HG03025 (cell line): ENCODE measurements at regions not wholly inside any gene's neighbourhood (a gene's known extent, or its start where the extent isn't known, plus 50 kb on each side); places are given as distances from the start of the nearest gene placed in this dataset.

ENCODE experiments used
- ATAC-seq: cut with Tn5 transposase; IDR thresholded peaks from one replicate; pipeline ENCODE4 v1.9.1; 2021; ENCODE audit warnings: mild to moderate bottlenecking, moderate library complexity; ENCODE audit not compliant: unreplicated experiment, low FRiP score

DNA sequence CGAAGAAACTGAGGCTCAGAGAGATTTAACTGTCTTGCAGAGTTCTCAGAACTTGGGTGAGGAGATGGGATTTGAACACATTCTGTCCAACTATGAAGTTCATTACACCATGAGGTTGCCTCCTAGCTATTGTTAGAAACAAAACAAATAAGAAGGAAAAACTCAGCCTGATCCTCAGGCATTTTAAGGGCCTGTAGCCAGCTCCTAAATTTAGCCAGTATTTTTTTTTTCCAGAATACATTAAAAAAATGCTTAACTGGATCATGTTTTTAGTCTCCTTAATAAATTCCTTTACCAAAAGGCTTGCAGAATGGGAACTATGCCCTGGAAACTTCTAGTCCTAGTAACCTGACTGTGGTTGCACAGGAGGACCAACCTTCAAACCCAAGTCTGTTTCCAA is 212.0 kb downstream of the CSNK2A3 start:
- ATAC-seq, result no peak

GRCh38 chr11:11140510-11140909 is 212.5 kb downstream of the CSNK2A3 start:
- no peak for ATAC-seq

DNA sequence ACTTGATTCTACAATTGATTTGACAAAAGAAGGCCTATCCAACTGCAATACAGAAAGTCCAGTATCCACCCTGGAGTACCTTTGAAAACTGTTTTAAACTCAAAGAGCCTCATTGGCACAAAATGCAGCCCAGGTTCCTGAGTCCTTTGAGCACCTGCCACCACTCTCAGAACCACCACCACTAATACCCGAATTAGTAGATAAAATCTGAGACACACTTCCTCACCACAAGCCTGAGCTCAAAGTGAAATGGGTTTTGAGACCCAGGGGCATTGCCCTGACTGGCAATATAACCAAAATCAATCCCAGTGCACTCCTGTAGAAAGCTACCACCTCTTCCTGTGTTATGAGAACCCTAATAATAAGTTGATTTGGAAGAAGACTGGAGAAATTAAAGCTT is 215.7 kb downstream of the CSNK2A3 start:
- no peak for ATAC-seq

- ATAC-seq, result no peak
Measured at GRCh38 chr11:11135820-11136476, 217.1 kb downstream of the CSNK2A3 start.

GRCh38 chr11:11129118-11129517 is 223.9 kb downstream of the CSNK2A3 start:
- no peak for ATAC-seq

- ATAC-seq, result no peak
Measured at GRCh38 chr11:11125618-11126017, 227.4 kb downstream of the CSNK2A3 start.

DNA sequence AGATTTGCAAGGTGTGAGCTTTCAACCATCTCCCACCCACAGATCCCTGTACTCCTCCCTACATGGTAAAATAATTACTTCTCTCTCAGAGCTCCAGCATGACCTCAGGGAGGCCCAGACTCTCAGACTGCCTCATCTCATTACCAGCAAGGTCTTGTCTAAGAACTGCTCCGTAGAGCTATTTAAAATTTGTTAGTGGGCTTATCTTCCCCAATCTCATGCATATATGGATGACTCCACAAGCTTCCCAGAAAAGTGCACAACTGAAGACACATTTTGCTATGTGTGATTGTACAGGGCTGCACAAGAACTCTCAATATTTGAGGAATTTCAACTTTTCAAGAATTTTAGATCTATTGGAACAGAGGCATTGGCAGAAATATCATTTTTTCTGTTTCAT is 230.3 kb downstream of the CSNK2A3 start:
- no peak for ATAC-seq

DNA sequence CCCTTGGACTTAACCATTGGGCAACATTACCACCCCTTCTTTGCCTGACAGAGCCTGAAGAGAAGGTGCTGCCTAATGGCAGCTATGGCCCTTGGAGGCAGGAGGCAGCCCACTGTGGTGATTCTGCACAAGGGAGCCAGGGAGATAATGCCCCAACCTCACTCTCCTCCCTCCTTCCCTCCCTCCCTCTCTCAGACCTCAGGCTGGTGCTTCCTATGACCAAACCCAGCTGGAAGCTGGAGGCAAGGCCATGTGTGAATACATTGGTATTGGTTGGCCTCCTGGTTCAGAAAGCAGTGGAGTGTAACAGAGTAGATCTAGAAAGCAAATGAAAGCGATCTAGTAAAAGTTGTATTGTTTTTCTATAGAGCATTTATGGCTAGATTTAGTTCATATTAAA is 233.1 kb downstream of the CSNK2A3 start:
- no peak for ATAC-seq

DNA sequence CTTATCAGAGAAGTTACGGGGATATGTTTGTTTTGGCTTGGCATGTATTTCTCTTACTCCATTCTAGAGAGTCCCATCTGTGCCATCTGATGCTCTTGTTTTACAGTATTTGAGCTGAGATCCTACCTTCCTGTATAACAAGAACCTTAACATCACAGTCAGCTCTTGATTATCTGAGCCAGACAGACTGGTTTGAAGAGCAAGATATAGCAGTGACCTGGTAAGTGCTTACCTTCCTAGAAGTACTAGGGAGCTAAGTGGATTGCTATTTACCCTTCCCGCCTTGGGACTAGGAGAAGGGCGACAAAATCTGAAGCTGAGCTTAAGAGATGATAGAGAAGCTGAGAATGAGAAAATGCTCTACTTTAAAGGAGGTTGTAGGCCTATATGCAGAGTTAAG is 235.3 kb downstream of the CSNK2A3 start:
- no peak for ATAC-seq

GRCh38 chr11:11115475-11115874 is 237.6 kb downstream of the CSNK2A3 start:
- no peak for ATAC-seq

GRCh38 chr11:11113626-11114025 is 239.4 kb downstream of the CSNK2A3 start:
- no peak for ATAC-seq

- ATAC-seq, result no peak
Measured at GRCh38 chr11:11108026-11108425, 245.0 kb downstream of the CSNK2A3 start.

DNA sequence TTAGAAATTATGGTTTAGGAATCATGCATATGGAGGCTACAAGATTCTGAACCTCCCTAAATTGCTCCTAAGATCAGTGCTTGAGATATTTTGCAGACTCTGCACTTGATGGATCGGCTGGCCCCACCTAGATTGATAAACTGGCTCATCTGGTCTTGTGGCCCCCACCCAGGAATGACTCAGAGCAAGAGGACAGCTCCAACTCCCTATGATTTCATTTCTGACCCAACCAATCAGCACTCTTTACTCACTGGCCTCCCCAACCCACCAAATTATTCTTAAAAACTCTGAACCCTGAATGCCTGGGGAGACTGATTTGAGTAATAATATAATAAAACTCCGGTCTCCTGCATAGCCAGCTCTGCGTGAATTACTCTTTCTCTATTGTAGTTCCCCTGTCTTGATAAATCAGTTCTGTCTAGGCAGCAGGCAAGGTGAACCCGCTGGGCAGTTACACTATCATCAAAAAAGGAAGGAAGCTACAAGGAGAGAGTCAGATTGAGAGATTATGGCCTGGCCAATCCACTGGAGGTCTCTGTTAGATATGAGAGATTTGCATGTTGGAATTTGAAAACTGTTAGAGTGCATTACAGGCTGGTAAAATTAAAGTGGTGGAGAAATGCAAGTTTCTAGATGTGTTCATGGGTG is 245.8 kb downstream of the CSNK2A3 start:
- ATAC-seq, result no peak

DNA sequence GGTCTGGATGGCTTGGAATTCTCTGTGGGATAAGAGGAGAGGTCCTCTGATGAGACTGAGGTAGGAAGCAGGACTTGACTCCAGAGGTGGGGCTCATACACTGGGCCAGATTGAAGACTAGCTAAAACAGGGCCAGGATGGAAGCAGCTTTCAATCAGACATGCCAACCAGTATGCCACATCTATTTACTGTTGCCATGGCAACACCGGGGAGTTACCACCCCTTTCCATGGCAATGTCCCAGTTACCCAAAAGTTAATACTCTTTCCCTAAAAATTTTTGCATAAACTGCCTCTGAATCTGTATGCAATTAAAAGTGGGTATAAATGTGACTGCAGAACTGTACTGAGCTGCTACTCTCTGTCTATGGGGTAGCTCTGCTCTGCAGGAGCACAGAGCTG is 247.5 kb upstream of the ZBED5 start:
- ATAC-seq, result no peak

GRCh38 chr11:11095831-11096723 is 238.2 kb upstream of the ZBED5 start:
- ATAC-seq, result no peak

- no peak for ATAC-seq
Measured at GRCh38 chr11:11090495-11090894, 232.6 kb upstream of the ZBED5 start.

DNA sequence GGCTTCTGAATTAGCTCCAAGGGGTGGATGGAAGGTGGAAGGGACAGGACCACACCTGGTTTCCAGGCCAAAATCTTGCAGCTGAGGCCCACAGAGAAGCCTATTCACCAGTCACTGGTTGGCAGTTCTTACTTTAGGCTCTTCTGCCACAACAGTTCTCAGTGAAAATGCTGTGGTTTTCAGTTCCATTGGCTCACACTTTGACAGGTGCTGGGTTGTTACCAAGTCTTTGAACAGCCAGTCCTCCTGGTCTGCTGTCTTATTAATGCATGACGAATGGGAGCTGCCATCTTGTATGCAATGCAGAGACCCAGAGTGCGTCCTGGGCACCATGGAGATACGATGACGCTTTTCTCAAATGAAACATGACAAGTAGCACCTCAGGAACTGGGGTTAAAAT is 232.0 kb upstream of the ZBED5 start:
- ATAC-seq, result no peak

DNA sequence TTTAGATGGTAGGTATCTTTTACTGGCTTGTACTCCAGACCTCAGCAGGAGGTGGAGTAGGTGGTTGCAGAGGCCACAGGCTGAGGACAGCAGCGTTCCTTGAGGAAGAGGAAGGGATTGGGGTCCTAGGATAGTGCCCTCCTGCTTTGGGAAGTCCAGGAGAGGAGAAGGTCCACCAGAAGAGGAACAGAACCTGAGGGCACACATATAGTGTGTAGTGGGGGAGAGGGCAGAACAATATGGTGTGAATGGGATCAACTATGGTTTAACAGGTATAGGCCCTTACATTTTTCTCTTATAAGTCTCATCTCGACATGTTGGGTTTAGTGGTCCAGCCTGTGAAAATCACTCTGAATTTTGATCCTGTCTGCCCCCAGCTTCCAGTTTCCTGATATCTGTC is 229.1 kb upstream of the ZBED5 start:
- ATAC-seq, result no peak

- ATAC-seq, result no peak
Measured at GRCh38 chr11:11085580-11085979, 227.7 kb upstream of the ZBED5 start.

DNA sequence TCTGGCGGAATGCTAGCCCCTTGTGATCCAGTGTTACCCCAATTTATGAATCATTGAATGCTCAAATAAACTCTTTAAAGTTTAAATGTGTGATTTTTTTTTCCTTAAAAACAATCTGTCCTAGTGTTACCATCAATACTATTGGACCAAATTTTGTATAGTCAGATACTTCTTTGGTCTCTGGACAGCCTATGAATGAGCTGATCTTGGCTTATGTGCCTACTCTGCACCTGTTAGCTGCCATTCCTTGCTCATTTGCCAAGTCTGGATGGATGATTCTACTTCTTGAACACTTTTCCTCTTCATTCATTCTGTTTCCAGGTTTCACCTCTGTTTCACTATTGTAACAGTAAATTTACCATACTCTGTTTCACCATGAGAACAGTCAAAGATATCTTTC is 226.5 kb upstream of the ZBED5 start:
- no peak for ATAC-seq

GRCh38 chr11:11083441-11083840 is 225.6 kb upstream of the ZBED5 start:
- ATAC-seq, result no peak

GRCh38 chr11:11082646-11083045 is 224.8 kb upstream of the ZBED5 start:
- no peak for ATAC-seq
